ENCODE measurements at regions not wholly inside any gene's neighbourhood (a gene's known extent, or its start where the extent isn't known, plus 50 kb on each side); places are given as distances from the start of the nearest gene placed in this dataset.

DNA sequence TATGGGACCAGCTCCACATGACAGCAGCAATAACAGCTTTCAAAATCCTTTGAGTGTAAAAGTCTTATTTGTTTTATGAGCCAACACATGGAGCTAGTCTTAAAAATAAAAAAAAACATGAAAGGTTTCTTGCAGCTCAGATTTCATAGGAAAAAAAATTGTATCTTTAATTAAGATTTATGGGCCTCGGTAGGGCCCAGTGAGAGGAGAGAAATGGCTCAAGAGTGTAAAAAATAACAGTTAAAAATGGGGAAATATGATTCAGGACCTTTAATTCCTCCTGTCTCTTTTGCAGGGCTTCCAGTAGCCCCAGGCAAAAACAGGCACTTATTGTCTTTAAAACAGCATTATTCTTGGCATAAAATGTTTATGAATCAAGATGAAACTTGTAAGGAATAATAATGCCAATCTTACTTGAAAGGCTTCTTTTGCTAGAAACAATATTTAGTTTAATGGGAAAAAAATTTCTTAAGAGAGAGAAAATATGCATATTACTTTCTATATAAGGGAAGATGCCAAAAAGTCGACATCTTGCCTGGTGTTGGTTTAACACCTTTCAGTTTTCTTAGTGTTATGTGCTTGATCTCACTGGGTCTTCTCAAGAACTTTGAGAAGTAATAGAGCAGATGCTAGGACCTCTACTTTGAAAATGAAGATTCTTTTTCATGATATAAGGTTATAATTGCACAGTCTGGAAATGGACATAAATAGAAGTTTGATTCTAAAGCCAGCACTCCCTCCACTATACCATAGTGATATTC, 71.3 kb upstream of the SETBP1 start:
- no peak overlapping the region for H3K4me3 Mint-ChIP-seq (ENCODE audit: low read depth, unreplicated experiment)
- CTCF ChIA-PET, result no interaction called here
- intact Hi-C loops (cut with micrococcal nuclease; ENCODE audit: unreplicated experiment), result loop anchor here (10.0 kb wide), 1 partner anchor 65 kb away; no protein-coding TSS in a partner anchor

DNA sequence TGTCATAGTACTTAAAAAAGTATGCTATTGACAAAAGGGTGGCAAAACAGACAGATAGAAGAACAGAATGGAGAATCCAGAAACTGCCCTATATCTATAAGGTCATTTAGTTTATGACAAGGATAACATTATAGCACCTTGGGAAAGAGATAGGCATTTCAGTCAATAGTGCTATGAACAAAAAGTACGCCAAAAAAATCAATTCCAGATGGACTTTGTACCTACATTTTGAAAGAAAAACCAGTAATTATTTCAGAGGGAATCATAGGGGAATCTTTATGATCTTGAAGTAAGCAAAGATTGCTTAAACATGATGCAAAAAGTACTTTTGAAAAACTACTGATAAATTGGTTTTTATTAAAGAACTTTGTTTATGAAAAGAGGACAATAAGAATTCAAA, 59.9 kb upstream of the SETBP1 start:
- CTCF ChIA-PET, result interaction anchor here (0.6 to 0.9 kb wide), 4 partner anchors 10 to 211 kb away, joined by 3 to 4 read pairs (median 4); no protein-coding TSS in a partner anchor
- no TSS peak for BruUV-seq (replicated peaks)

More for the DNA sequence above, 71.3 kb upstream of the SETBP1 start:
- no peak overlapping the region for H3K27ac Mint-ChIP-seq (ENCODE audit: unreplicated experiment)
- no peak for DNase-seq
- no TSS peak for BruUV-seq (replicated peaks)
- no peaks in the 10 kb centered on the region for H3K27me3 Mint-ChIP-seq (ENCODE audit: unreplicated experiment)
- no peaks in the 10 kb centered on the region for H3K9me3 Mint-ChIP-seq (ENCODE audit: low read depth, unreplicated experiment)
- TF ChIP-seq, protein P1, sequence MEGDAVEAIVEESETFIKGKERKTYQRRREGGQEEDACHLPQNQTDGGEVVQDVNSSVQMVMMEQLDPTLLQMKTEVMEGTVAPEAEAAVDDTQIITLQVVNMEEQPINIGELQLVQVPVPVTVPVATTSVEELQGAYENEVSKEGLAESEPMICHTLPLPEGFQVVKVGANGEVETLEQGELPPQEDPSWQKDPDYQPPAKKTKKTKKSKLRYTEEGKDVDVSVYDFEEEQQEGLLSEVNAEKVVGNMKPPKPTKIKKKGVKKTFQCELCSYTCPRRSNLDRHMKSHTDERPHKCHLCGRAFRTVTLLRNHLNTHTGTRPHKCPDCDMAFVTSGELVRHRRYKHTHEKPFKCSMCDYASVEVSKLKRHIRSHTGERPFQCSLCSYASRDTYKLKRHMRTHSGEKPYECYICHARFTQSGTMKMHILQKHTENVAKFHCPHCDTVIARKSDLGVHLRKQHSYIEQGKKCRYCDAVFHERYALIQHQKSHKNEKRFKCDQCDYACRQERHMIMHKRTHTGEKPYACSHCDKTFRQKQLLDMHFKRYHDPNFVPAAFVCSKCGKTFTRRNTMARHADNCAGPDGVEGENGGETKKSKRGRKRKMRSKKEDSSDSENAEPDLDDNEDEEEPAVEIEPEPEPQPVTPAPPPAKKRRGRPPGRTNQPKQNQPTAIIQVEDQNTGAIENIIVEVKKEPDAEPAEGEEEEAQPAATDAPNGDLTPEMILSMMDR (IDR thresholded peaks at IDR 0.05; ENCODE audit: unreplicated experiment), result no peak
- H3K4me1 Mint-ChIP-seq (ENCODE audit: low read depth, unreplicated experiment), result peaks cover 7% of the 10 kb centered on the region
- no peaks in the 10 kb centered on the region for H3K36me3 Mint-ChIP-seq (ENCODE audit: insufficient read depth, unreplicated experiment)

DNA sequence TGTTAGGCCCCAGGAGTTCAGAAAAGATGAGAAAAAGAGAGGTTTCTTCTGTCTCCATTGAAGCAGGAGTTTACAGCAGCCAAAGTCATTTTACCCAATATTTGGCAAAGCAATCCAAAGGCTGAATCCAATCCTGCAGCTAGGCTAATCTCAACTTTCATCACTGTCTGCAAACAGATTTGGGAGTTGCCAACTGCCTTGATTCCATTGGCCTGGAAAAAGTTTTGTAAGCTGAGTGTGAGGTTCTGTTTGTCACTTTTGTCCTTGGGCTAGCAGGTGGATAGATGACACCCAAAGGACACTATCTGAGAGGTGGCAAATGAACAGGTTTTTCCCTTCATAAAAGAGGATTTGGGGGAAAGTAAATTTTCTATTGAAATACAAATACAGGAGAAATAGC, 56.6 kb upstream of the SETBP1 start:
- no TSS peak for BruUV-seq (replicated peaks)
- Mint-ChIP-seq H3K9me3 (ENCODE audit: low read depth, unreplicated experiment) (peaks cover 3% of the 10 kb centered on the region), H3K4me1 (ENCODE audit: low read depth, unreplicated experiment) (peaks cover 35% of the 10 kb centered on the region), H3K27ac (ENCODE audit: unreplicated experiment) (no peak overlapping the region), H3K36me3 (ENCODE audit: insufficient read depth, unreplicated experiment) (no peaks in the 10 kb centered on the region), H3K27me3 (ENCODE audit: unreplicated experiment) (no peaks in the 10 kb centered on the region), H3K4me3 (ENCODE audit: low read depth, unreplicated experiment) (no peak overlapping the region)
- CTCF ChIA-PET, result no interaction called here
- TF ChIP-seq, protein P1 (IDR thresholded peaks at IDR 0.05; ENCODE audit: unreplicated experiment), result no peak
- no peak for DNase-seq
- intact Hi-C loops (cut with micrococcal nuclease; ENCODE audit: unreplicated experiment), result no loop called here

More for the DNA sequence above, 59.9 kb upstream of the SETBP1 start:
- Mint-ChIP-seq H3K27me3 (ENCODE audit: unreplicated experiment) (no peaks in the 10 kb centered on the region), H3K4me1 (ENCODE audit: low read depth, unreplicated experiment) (peaks cover 25% of the 10 kb centered on the region), H3K9me3 (ENCODE audit: low read depth, unreplicated experiment) (peaks cover 3% of the 10 kb centered on the region), H3K36me3 (ENCODE audit: insufficient read depth, unreplicated experiment) (no peaks in the 10 kb centered on the region), H3K27ac (ENCODE audit: unreplicated experiment) (no peak overlapping the region), H3K4me3 (ENCODE audit: low read depth, unreplicated experiment) (no peak overlapping the region)
- intact Hi-C loops (cut with micrococcal nuclease; ENCODE audit: unreplicated experiment), result no loop called here
- TF ChIP-seq, protein P1 (IDR thresholded peaks at IDR 0.05; ENCODE audit: unreplicated experiment), result no peak
- no peak for DNase-seq

DNA sequence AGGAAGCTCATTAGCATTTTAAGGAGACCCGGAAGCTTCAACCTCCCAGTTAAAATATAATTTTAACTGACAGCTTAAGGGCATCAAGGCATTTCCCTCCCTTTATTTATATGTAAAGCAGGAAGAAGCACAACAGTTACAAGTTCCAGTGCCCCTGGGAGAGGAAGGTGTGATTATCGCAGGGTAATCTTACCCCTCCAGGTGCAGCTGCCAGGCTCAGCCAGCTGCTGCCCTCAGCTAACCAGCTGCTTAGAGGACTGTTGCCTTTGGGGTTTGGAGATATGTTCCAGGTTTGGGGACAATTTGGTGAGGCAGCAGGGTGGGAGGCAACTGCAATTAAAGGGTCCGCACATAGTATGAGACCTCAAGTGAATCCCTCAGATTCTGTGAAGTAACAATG, 55.3 kb upstream of the SETBP1 start:
- CTCF ChIA-PET, result no interaction called here
- no peak for DNase-seq
- H3K27ac Mint-ChIP-seq (ENCODE audit: unreplicated experiment), result no peak overlapping the region
- no TSS peak for BruUV-seq (replicated peaks)
- peaks cover 32% of the 10 kb centered on the region for H3K4me1 Mint-ChIP-seq (ENCODE audit: low read depth, unreplicated experiment)
- TF ChIP-seq, protein P1 (IDR thresholded peaks at IDR 0.05; ENCODE audit: unreplicated experiment), result no peak
- H3K36me3 Mint-ChIP-seq (ENCODE audit: insufficient read depth, unreplicated experiment), result no peaks in the 10 kb centered on the region
- H3K27me3 Mint-ChIP-seq (ENCODE audit: unreplicated experiment), result no peaks in the 10 kb centered on the region
- H3K4me3 Mint-ChIP-seq (ENCODE audit: low read depth, unreplicated experiment), result no peak overlapping the region
- intact Hi-C loops (cut with micrococcal nuclease; ENCODE audit: unreplicated experiment), result no loop called here
- H3K9me3 Mint-ChIP-seq (ENCODE audit: low read depth, unreplicated experiment), result no peaks in the 10 kb centered on the region
